H1 (cell line): ENCODE measurements at regions not wholly inside any gene's neighbourhood (a gene's known extent, or its start where the extent isn't known, plus 50 kb on each side); places are given as distances from the start of the nearest gene placed in this dataset.

Experiments used
- CTCF ChIA-PET: fragments of 300-600 bp; sonication (Branson Sonifier 250); formaldehyde crosslinking; loops from one replicate; lab custom pipeline; 2021; ENCODE audit not compliant: partially characterized antibody; lab: Charles Lee
- POLR2A ChIA-PET: fragments of 300-600 bp; sonication (Branson Sonifier 250); formaldehyde crosslinking; loops from one replicate; lab custom pipeline; 2021; ENCODE audit warnings: inconsistent platforms; ENCODE audit not compliant: partially characterized antibody; lab: Charles Lee
- DNase-seq, 2 experiments: peaks; one replicate each; pipeline versions ENCODE4 v3.0.0 to v3.0.0-alpha.2; 2010 to 2022; ENCODE audit warnings: low spot score in 2 of 2, low read depth in 1 of 2, mixed read lengths in 1 of 2
- FAIRE-seq: peaks from 2 replicates; lab custom pipeline; 2011; peaks lifted over from hg19 to GRCh38; lab: Jason Lieb, UNC
- H2AFZ ChIP-seq: 2 replicates; pipeline ENCODE4 v1.8.1; 2012; ENCODE audit warnings: low read length, inconsistent platforms
- H2AK5ac ChIP-seq: 2 replicates; pipeline ENCODE4 v1.6.1; 2013; ENCODE audit warnings: low read depth, low read length
- H2BK120ac ChIP-seq: replicated peaks from 2 replicates; pipeline ENCODE3; 2013; ENCODE audit warnings: low read depth, low read length, inconsistent platforms
- H2BK12ac ChIP-seq: 2 replicates; pipeline ENCODE4 v1.6.1; 2013; ENCODE audit warnings: low read depth, low read length
- H2BK15ac ChIP-seq: 2 replicates; pipeline ENCODE4 v1.6.1; 2013; ENCODE audit warnings: low read length
- H2BK20ac ChIP-seq: 2 replicates; pipeline ENCODE4 v1.6.1; 2013; ENCODE audit warnings: low read length
- H2BK5ac ChIP-seq: 2 replicates; pipeline ENCODE4 v1.6.1; 2013; ENCODE audit warnings: low read depth, low read length
- H3K14ac ChIP-seq: 2 replicates; pipeline ENCODE4 v1.6.1; 2013; ENCODE audit warnings: inconsistent platforms; ENCODE audit not compliant: insufficient read length
- H3K18ac ChIP-seq: 2 replicates; pipeline ENCODE4 v1.6.1; 2013; ENCODE audit warnings: low read length; ENCODE audit errors: extremely low read depth
- H3K23ac ChIP-seq: 2 replicates; pipeline ENCODE4 v1.6.1; 2013; ENCODE audit warnings: inconsistent platforms; ENCODE audit not compliant: insufficient read length
- H3K23me2 ChIP-seq: 2 replicates; pipeline ENCODE4 v1.6.1; 2013; ENCODE audit warnings: low read depth, low read length
- H3K27ac ChIP-seq: 2 replicates; pipeline ENCODE4 v1.6.1; 2011; ENCODE audit warnings: low read depth, low read length, inconsistent platforms
- H3K27me3 ChIP-seq, 4 experiments: replicated peaks in 1 of 4; 1 replicate in 1 of 4; 2 replicates in 3 of 4; pipeline versions ENCODE4 v1.6.1 to v1.8.1; 2011 to 2013; ENCODE audit warnings: low read length in 3 of 4, mild to moderate bottlenecking in 3 of 4, inconsistent platforms in 2 of 4, mixed read lengths in 2 of 4, moderate library complexity in 1 of 4; ENCODE audit not compliant: control insufficient read depth in 3 of 4, insufficient read depth in 3 of 4; ENCODE audit errors: extremely low read depth in 1 of 4
- H3K36me3 ChIP-seq, 4 experiments: 2 replicates each; pipeline versions ENCODE4 v1.6.1 to v1.8.1; 2011 to 2013; ENCODE audit warnings: mild to moderate bottlenecking in 4 of 4, low read length in 3 of 4, moderate library complexity in 2 of 4, control low read depth in 1 of 4, inconsistent platforms in 1 of 4; ENCODE audit not compliant: insufficient read depth in 4 of 4, control insufficient read depth in 2 of 4
- H3K4ac ChIP-seq: replicated peaks from 2 replicates; pipeline ENCODE3; 2013; ENCODE audit warnings: low read length, low read depth, mixed read lengths, inconsistent platforms; ENCODE audit not compliant: insufficient read length
- H3K4me1 ChIP-seq, 4 experiments: replicated peaks in 1 of 4; 1 replicate in 1 of 4; 2 replicates in 3 of 4; pipeline versions ENCODE4 v1.6.1 to v1.8.1; 2011 to 2013; ENCODE audit warnings: low read length in 3 of 4, inconsistent platforms in 2 of 4, mixed read lengths in 1 of 4; ENCODE audit not compliant: insufficient read depth in 4 of 4, control insufficient read depth in 3 of 4
- H3K4me2 ChIP-seq, 2 experiments: 2 replicates each; pipeline versions ENCODE4 v1.6.1 to v1.8.1; 2011 to 2013; ENCODE audit warnings: low read depth in 2 of 2, low read length in 2 of 2, control low read depth in 1 of 2, inconsistent platforms in 1 of 2, mild to moderate bottlenecking in 1 of 2; ENCODE audit not compliant: insufficient read depth in 1 of 2
- H3K4me3 ChIP-seq, 4 experiments: fragments of 200-600, 300-600 bp in 1 of 4; sonication (generic), shearing (Covaris generic), sonication (Bioruptor Twin) in 1 of 4; 2 replicates each; pipeline versions ENCODE4 v1.5.1 to v1.8.1; 2011 to 2016; ENCODE audit warnings: low read length in 4 of 4, low read depth in 3 of 4, control low read depth in 2 of 4, inconsistent platforms in 2 of 4, mild to moderate bottlenecking in 2 of 4, mixed read lengths in 1 of 4, moderate library complexity in 1 of 4; ENCODE audit not compliant: insufficient read depth in 2 of 4; ENCODE audit errors: extremely low read depth in 1 of 4
- H3K56ac ChIP-seq: replicated peaks from 2 replicates; pipeline ENCODE3; 2013; ENCODE audit warnings: low read depth, mild to moderate bottlenecking, mixed read lengths, low read length, inconsistent platforms; ENCODE audit not compliant: insufficient read length
- H3K79me1 ChIP-seq: 2 replicates; pipeline ENCODE4 v1.6.1; 2013; ENCODE audit warnings: low read depth, low read length, control low read depth
- H3K79me2 ChIP-seq, 2 experiments: 2 replicates each; pipeline versions ENCODE4 v1.6.1 to v1.8.1; 2012 to 2013; ENCODE audit warnings: low read length in 2 of 2, mild to moderate bottlenecking in 2 of 2, inconsistent platforms in 1 of 2; ENCODE audit not compliant: insufficient read depth in 2 of 2, control insufficient read depth in 1 of 2
- H3K9ac ChIP-seq, 4 experiments: replicated peaks in 1 of 4; 1 replicate in 1 of 4; 2 replicates in 3 of 4; pipeline versions ENCODE4 v1.6.1 to v1.8.1; 2011 to 2013; ENCODE audit warnings: low read depth in 3 of 4, low read length in 3 of 4, control low read depth in 2 of 4, mild to moderate bottlenecking in 2 of 4, moderate library complexity in 2 of 4, inconsistent platforms in 1 of 4; ENCODE audit errors: extremely low read depth in 1 of 4
- H3K9me3 ChIP-seq, 2 experiments: 2 replicates each; pipeline versions ENCODE4 v1.6.1 to v1.8.1; 2012 to 2013; ENCODE audit warnings: mild to moderate bottlenecking in 2 of 2, moderate library complexity in 2 of 2, control low read depth in 1 of 2, inconsistent platforms in 1 of 2, low read depth in 1 of 2, low read length in 1 of 2, mixed read lengths in 1 of 2; ENCODE audit not compliant: insufficient read depth in 2 of 2
- H4K20me1 ChIP-seq, 2 experiments: replicated peaks in 1 of 2; 2 replicates each; pipeline versions ENCODE3 to v1.8.1; 2011 to 2013; ENCODE audit warnings: inconsistent platforms in 2 of 2, low read length in 2 of 2, mild to moderate bottlenecking in 1 of 2; ENCODE audit not compliant: insufficient read depth in 2 of 2, control insufficient read depth in 1 of 2
- H4K5ac ChIP-seq: 2 replicates; pipeline ENCODE4 v1.6.1; 2013; ENCODE audit warnings: low read length, low read depth, mixed read lengths, inconsistent platforms; ENCODE audit not compliant: insufficient read length
- H4K8ac ChIP-seq: 2 replicates; pipeline ENCODE4 v1.8.0; 2013; ENCODE audit warnings: mild to moderate bottlenecking, moderate library complexity, low read length, inconsistent platforms; ENCODE audit not compliant: insufficient read depth; ENCODE audit errors: extremely low read depth
- H4K91ac ChIP-seq: replicated peaks from 2 replicates; pipeline ENCODE3; 2013; ENCODE audit warnings: low read length, mixed read lengths, inconsistent platforms; ENCODE audit not compliant: insufficient read length
- ASH2L ChIP-seq: fragments of 200-600, 300-600 bp; sonication (generic); IDR thresholded peaks from one replicate; pipeline ENCODE4 v1.7.1; 2017; ENCODE audit warnings: low read length
- CHD1 ChIP-seq: IDR thresholded peaks from 2 replicates; pipeline ENCODE4 v1.6.1; 2012; ENCODE audit warnings: low read depth, low read length, improper control_type of control experiment
- CTBP2 ChIP-seq: IDR thresholded peaks from 2 replicates; pipeline ENCODE4 v1.7.0; 2011; ENCODE audit warnings: borderline replicate concordance, mild to moderate bottlenecking, moderate library complexity, mixed read lengths, low read length; ENCODE audit not compliant: insufficient read depth, insufficient read length
- EZH2 ChIP-seq: fragments of 200-600 bp; sonication (generic); IDR thresholded peaks from 2 replicates; pipeline ENCODE4 v1.7.1; 2012; ENCODE audit warnings: low read depth, mild to moderate bottlenecking, moderate library complexity, low read length, inconsistent platforms; ENCODE audit not compliant: severe bottlenecking
- FOSL1 ChIP-seq: IDR thresholded peaks from 2 replicates; pipeline ENCODE4 v1.6.1; 2011; ENCODE audit warnings: mild to moderate bottlenecking, low read depth, low read length, moderate library complexity; ENCODE audit not compliant: insufficient read depth
- JUN ChIP-seq: IDR thresholded peaks from 2 replicates; pipeline ENCODE4 v1.6.1; 2011; ENCODE audit warnings: low read depth, mild to moderate bottlenecking, improper control_type of control experiment, low read length
- JUND ChIP-seq: IDR thresholded peaks from 2 replicates; pipeline ENCODE4 v1.6.1; 2011; ENCODE audit warnings: mild to moderate bottlenecking, improper control_type of control experiment, low read length
- KDM5A ChIP-seq: fragments of 200-600 bp; IDR thresholded peaks from 2 replicates; pipeline ENCODE4 v1.7.1; 2012; ENCODE audit warnings: mild to moderate bottlenecking, low read length, inconsistent platforms, mixed read lengths
- NANOG ChIP-seq: IDR thresholded peaks from 2 replicates; pipeline ENCODE4 v1.6.1; 2011; ENCODE audit warnings: low read length, low read depth, mild to moderate bottlenecking, inconsistent platforms; ENCODE audit not compliant: insufficient read depth, poor library complexity, severe bottlenecking
- POLR2A ChIP-seq, 2 experiments: IDR thresholded peaks; 1 replicate in 1 of 2; 2 replicates in 1 of 2; pipeline ENCODE4 v1.6.1; 2011; ENCODE audit warnings: low read depth in 2 of 2, low read length in 2 of 2, mild to moderate bottlenecking in 2 of 2; ENCODE audit errors: control extremely low read depth in 1 of 2
- POU5F1 ChIP-seq: IDR thresholded peaks from 2 replicates; pipeline ENCODE4 v1.6.1; 2011; ENCODE audit warnings: low read depth, mild to moderate bottlenecking, low read length, moderate library complexity
- RAD21 ChIP-seq, 2 experiments: IDR thresholded peaks in 1 of 2; conservative IDR thresholded peaks in 1 of 2; 2 replicates each; pipeline ENCODE4 v1.6.1; 2011; ENCODE audit warnings: low read depth in 2 of 2, low read length in 2 of 2, improper control_type of control experiment in 1 of 2, inconsistent platforms in 1 of 2, mild to moderate bottlenecking in 1 of 2, moderate library complexity in 1 of 2
- SP4 ChIP-seq: IDR thresholded peaks from 2 replicates; pipeline ENCODE4 v1.6.1; 2012; ENCODE audit warnings: low read length, inconsistent platforms
- YY1 ChIP-seq: IDR thresholded peaks from 2 replicates; pipeline ENCODE4 v1.6.1; 2011; ENCODE audit warnings: low read depth, mild to moderate bottlenecking, low read length
- WGBS, 2 experiments: shearing (Covaris generic) in 1 of 2; methylation state at CpG; one replicate each; pipeline versions ENCODE4 v1.1.6 to v1.1.7; 2013 to 2015; ENCODE audit warnings: low lambda C conversion rate in 2 of 2, mixed read lengths in 2 of 2, inconsistent platforms in 1 of 2, low coverage in 1 of 2, missing lambda C conversion rate in 1 of 2; ENCODE audit not compliant: insufficient replicate concordance in 2 of 2, insufficient coverage in 1 of 2, insufficient read length in 1 of 2; ENCODE audit errors: extremely low coverage in 1 of 2, missing lambda C conversion rate in 1 of 2; 5-methylcytosine and 5-hydroxymethylcytosine counted together

DNA sequence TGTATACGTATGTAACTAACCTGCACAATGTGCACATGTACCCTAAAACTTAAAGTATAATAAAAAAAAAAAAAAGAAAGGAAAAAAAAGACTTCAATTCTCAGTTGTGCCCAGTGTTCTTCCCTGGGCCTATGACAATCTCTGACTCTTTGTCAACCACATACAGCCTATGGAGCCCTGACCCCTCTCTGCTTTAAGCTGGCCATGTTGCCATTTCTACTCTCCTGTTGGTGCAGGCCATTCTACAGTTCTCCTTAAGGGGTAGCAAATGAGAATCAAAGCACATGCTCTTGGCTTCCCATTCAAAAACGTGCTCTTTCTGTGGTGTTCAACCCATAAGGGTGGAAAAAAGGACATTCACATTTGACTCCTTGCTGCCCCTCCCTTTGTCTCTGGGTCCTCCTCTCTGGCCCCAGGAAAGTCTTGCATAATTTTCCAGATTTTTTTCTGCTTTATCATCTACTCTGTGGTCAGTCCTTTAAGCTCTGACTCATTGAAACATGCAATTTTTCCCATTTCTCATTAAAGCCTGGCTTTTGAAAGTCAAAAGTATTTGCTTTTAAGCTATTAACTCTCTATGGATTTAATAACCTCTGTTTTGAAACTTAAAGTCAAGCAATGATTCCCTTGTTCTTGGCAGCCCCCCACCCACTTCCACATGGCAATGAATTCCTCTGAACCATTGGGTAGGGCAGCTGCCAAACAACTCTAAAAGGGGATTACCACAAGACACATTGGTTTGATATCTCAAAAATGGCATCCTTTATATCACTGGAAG lies 208.6 kb upstream of the MCHR2 start:
- FAIRE-seq (no peak), DNase-seq (no peak)
- Histone ChIP-seq H2BK15ac (no peak overlapping the region), H3K4me1 (no peaks in the 10 kb centered on the region), H3K36me3 (no peaks in the 10 kb centered on the region), H2AK5ac (no peak overlapping the region), H3K18ac (no peak overlapping the region), H4K91ac (no peak overlapping the region), H3K23ac (no peak overlapping the region), H3K4me3 (no peak overlapping the region), H2BK5ac (no peak overlapping the region), H2BK120ac (no peak overlapping the region), H3K14ac (no peak overlapping the region), H3K4ac (no peak overlapping the region), H4K5ac (no peak overlapping the region), H2AFZ (no peak overlapping the region), H2BK20ac (no peak overlapping the region), H3K27me3 (no peaks in the 10 kb centered on the region), H3K79me2 (no peaks in the 10 kb centered on the region), H3K79me1 (no peaks in the 10 kb centered on the region), H3K27ac (no peak overlapping the region), H3K4me2 (no peak overlapping the region), H4K20me1 (no peaks in the 10 kb centered on the region), H3K9me3 (no peaks in the 10 kb centered on the region), H3K23me2 (no peaks in the 10 kb centered on the region), H4K8ac (no peak overlapping the region), H3K9ac (no peak overlapping the region), H2BK12ac (no peak overlapping the region), H3K56ac (no peak overlapping the region)
- CTCF ChIA-PET = interaction anchor here (1.0 kb wide), 1 partner anchor 9 kb away, joined by 3 read pairs; no protein-coding TSS in a partner anchor
- POLR2A ChIA-PET = no interaction called here
- WGBS, 2 experiments = 88% methylated on average over 1 of the region's 2 CpGs; no CpG with 5 or more reads in 1 of the 2 experiments
- TF ChIP-seq SP4 (no peak), POU5F1 (no peak), JUND (no peak), POLR2A (IDR thresholded peaks at IDR 0.05; ENCODE audit: control extremely low read depth in 1 of 2, low read depth in 2 of 2, low read length in 2 of 2) (no peak), KDM5A (no peak), ASH2L (no peak), NANOG (no peak), CTBP2 (no peak), JUN (no peak), RAD21 (IDR thresholded peaks at IDR 0.05 in 1 of 2, conservative IDR thresholded peaks at IDR 0.05 in 1 of 2; ENCODE audit: low read depth in 2 of 2, low read length in 2 of 2) (no peak), CHD1 (no peak), FOSL1 (no peak), EZH2 (no peak), YY1 (no peak)
